NCI-H345 (cell line): ENCODE measurements at regions not wholly inside any gene's neighbourhood (a gene's known extent, or its start where the extent isn't known, plus 50 kb on each side); places are given as distances from the start of the nearest gene placed in this dataset.

Experiments
- DNase-seq: peaks from one replicate; lab custom pipeline; 2025; lab: John Stamatoyannopoulos, UW

DNA sequence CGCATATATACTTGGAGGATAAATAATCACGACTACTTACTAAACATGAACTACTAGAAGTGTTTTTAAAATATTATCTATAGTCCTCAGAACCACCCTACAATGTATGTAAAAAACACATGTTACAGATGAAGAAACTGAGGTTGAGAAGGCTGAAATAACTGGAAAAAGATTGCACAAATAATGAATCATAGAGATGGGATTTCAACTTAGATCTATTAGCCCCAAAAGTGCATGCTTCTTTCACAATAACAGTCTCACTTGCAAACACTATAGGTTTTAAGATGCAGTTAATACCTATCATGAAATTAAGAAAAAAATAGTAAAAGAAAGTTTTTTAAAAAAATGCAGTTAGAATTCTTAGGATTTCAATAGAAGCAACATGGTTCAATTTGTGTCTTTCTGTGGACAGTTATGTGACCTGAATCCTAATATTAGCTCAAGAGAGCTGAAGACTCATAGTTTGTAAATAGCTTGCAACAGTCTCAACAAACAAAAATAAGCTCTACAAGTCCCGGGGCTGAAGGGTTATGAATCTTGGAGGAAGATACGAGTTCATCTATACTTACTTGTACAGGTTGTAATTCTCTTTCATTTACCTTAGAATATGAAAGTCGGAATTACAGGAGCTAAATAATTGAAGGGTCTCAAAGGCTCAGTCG, 58.6 kb upstream of the NTPCR start:
- no peak for DNase-seq

DNA sequence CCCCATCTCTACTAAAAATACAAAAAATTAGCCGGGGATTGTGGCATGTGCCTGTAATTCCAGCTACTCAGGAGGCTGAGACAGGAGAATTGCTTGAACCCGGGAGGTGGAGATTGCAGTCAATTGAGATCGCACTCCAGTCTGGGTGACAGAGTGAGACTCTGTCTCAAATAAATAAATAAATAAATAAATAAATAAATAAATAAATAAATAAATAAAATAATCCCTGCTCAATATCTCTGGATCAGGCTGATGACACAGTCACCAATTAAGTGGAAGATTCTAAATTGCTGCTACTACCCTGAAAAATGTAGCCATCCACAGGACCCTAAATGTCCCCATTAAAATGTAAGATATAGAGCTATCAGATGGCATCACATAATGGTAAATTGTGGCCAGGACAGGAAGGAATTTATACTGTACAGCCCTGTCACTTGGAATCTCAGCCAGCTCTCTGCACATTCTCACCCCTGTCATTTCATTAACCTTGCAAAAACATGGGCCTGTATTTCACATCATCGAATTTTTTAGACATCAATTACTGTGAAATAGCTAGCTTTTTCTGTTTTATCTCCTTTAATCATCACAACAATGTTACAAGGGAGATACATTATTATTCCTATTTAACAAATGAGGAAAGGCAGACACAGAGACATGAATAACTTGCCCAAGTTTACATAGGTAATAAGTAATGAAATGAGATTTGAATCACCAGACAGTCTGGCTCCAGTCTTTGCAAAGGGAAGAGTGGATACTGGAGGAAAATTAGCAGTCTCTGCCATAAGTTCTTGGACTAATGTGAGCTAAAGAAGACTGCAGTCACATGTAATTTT, 56.7 kb upstream of the NTPCR start:
- DNase-seq: no peak

DNA sequence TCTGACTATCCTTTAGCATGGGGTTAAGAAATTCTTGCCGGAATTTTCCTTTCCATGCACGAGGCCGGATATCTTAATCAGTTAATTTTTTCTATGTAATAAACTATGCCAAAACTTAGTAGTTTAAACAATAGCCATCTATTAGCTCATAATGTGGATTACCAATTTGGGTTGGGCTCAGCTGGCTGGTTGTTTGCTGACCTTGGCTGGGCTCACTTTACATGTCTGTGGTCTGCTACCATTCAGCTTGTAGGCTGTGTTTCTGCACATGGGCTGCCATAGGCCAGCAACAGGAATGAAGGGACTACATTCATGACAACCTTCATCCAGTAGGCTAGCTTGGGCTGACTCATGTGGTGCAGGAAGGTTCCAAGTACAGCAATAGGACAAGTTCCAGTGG, 56.0 kb upstream of the NTPCR start:
- DNase-seq: no peak

DNA sequence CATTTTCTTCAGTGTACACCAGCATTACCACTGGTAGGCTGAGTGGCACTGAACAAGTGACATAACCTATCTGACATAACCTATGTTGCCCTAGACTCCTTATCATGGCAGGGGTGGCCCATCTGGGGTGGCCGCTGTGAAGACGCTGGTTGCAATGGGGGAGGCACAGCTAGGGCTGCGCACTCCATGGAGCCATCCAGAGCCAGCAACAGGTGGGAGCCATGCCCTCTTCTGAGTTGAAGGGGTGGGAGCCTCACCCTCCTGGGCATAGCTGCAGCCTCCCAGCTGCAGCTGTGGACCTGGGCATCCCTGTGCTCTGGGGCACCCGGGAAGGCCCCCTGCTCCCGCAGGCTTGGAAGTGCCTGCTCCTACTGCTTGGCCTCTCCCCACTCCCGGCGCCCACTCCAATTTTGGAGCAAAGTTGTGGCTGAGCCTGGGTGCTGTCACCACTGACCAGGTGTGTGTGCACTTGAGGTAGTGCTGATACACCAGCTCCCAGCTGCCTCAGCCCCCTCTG, 52.4 kb upstream of the NTPCR start:
- DNase-seq: no peak

DNA sequence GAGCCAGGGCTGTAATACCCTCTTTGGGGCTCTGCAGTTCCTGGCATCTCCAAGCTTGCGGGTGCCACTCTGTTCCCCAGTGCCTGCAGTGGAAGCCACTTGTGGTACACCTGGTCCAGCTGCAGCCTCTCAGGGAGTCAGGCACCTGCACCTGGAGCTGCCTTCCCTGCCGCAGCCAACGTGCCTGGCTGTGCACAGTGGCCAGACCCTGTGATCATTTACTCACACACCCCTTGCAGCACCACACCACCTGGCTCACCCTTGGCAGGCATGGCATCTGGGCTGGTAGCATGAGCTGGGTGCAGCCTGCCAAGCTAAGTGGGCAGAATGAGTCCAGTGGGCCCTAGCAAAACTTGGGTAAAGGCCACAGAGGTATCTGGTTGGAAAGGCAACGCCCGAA, 51.1 kb upstream of the NTPCR start:
- peak; percentile 12 for DNase-seq

DNA sequence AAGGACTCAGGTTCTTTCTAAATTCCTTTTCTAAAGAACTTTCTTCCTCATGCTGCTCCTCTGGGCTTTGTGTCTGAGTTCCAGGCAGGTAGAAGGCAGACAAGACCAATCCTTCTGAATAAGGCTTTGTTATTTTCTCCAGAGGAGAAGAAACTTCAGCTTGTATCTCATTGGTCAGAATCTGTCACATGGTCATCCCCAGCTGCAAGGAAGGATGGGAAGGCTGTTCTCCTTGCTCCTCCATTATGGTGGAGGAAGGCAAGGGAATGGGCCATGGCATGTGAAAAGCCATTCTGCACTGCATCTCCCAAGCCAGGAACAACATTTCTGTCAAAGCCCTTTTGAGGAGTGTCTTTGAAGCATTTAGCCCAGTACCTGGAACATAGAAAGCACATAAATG, 50.6 kb upstream of the NTPCR start:
- no peak for DNase-seq
